ENCODE measurements at regions not wholly inside any gene's neighbourhood (a gene's known extent, or its start where the extent isn't known, plus 50 kb on each side); places are given as distances from the start of the nearest gene placed in this dataset.

- no peak for TF ChIP-seq POLR2AphosphoS5 (IDR thresholded peaks at IDR 0.05; ENCODE audit: low read depth, low read length)
- no peak for TF ChIP-seq REST (IDR thresholded peaks at IDR 0.05; ENCODE audit: low read depth)
- no peak for TF ChIP-seq SIN3A (IDR thresholded peaks at IDR 0.05; ENCODE audit: low read depth)
- no peak for TF ChIP-seq CTCF (IDR thresholded peaks at IDR 0.05 in 2 of 3, conservative IDR thresholded peaks at IDR 0.05 in 1 of 3; ENCODE audit: borderline replicate concordance in 1 of 3, insufficient read depth in 1 of 3, low read depth in 2 of 3, low read length in 2 of 3)
- no peak for TF ChIP-seq FOSL1 (IDR thresholded peaks at IDR 0.05; ENCODE audit: low read depth)
- TF ChIP-seq YY1 (IDR thresholded peaks at IDR 0.05; ENCODE audit: extremely low read depth, insufficient replicate concordance, low read depth, low read length), result no peak
- TF ChIP-seq ZFX (IDR thresholded peaks at IDR 0.05), result no peak
- no peak for TF ChIP-seq SP1 (IDR thresholded peaks at IDR 0.05; ENCODE audit: low read depth)
Observed at GRCh38 chr7:41809116-41809515, 106.2 kb upstream of the INHBA start.
